ENCODE measurements at regions not wholly inside any gene's neighbourhood (a gene's known extent, or its start where the extent isn't known, plus 50 kb on each side); places are given as distances from the start of the nearest gene placed in this dataset.

- ChIA-PET CTCF (interaction anchor here (1.0 to 1.6 kb wide), 3 partner anchors 8 to 21 kb away, joined by 5 to 6 read pairs (median 5); no protein-coding TSS in a partner anchor), POLR2A (no interaction called here)
- DNase-seq (ENCODE audit: extremely low spot score), result no peak
- TF ChIP-seq CTCF (IDR thresholded peaks at IDR 0.05; ENCODE audit: control extremely low read depth, extremely low read depth, low read depth, missing control alignments), result no peak
Observed at GRCh38 chr3:8451696-8452095, 49.9 kb upstream of the LMCD1 start.

Measured in GM10248 (cell line).